HG03095 (cell line): ENCODE measurements at regions not wholly inside any gene's neighbourhood (a gene's known extent, or its start where the extent isn't known, plus 50 kb on each side); places are given as distances from the start of the nearest gene placed in this dataset.

Experiments
- ATAC-seq: cut with Tn5 transposase; IDR thresholded peaks from one replicate; pipeline ENCODE4 v1.9.1; 2021; ENCODE audit warnings: moderate library complexity; ENCODE audit not compliant: unreplicated experiment

- ATAC-seq: no peak
These were observed 59.2 kb upstream of the ZDHHC17 start for GRCh38 chr12:76704693-76705092.

- ATAC-seq: no peak
These were observed 57.8 kb upstream of the ZDHHC17 start for GRCh38 chr12:76706101-76706500.

- ATAC-seq: no peak
These were observed 57.2 kb upstream of the ZDHHC17 start for GRCh38 chr12:76706761-76707160.

- no peak for ATAC-seq
These were observed 56.1 kb upstream of the ZDHHC17 start for GRCh38 chr12:76707772-76708171.

GRCh38 chr12:76708296-76708695 is 55.6 kb upstream of the ZDHHC17 start:
- no peak for ATAC-seq

- ATAC-seq: no peak
These were observed 52.7 kb upstream of the ZDHHC17 start for GRCh38 chr12:76711241-76711640.

GRCh38 chr12:76713130-76713529 is 50.8 kb upstream of the ZDHHC17 start:
- ATAC-seq: no peak

- no peak for ATAC-seq
These were observed 49.9 kb upstream of the ZDHHC17 start for GRCh38 chr12:76713986-76714385.
